Smooth muscle cell (in vitro differentiated cells): ENCODE measurements at regions not wholly inside any gene's neighbourhood (a gene's known extent, or its start where the extent isn't known, plus 50 kb on each side); places are given as distances from the start of the nearest gene placed in this dataset.

ENCODE experiments used
- DNase-seq: peaks from one replicate; lab custom pipeline; 2025; ENCODE audit not compliant: unreplicated experiment; lab: John Stamatoyannopoulos, UW
- H2AFZ ChIP-seq: fragments of 200-600 bp; sonication (generic); 2 replicates; pipeline ENCODE4 v1.6.0; 2016; ENCODE audit warnings: antibody characterized with exemption, low read depth, mild to moderate bottlenecking
- H3F3A ChIP-seq: fragments of 200-600 bp; sonication (generic); 2 replicates; pipeline ENCODE4 v1.6.0; 2017; ENCODE audit warnings: antibody characterized with exemption, low read depth
- H3K27ac ChIP-seq: fragments of 200-600 bp; sonication (generic); 2 replicates; pipeline ENCODE4 v1.5.1; 2016; ENCODE audit warnings: low read depth, mild to moderate bottlenecking
- H3K27me3 ChIP-seq: fragments of 200-600 bp; sonication (generic); 2 replicates; pipeline ENCODE4 v1.6.1; 2016; ENCODE audit warnings: low read depth, mild to moderate bottlenecking
- H3K36me3 ChIP-seq: fragments of 200-600 bp; sonication (generic); 2 replicates; pipeline ENCODE4 v1.5.1; 2016; ENCODE audit warnings: low read depth
- H3K4me1 ChIP-seq: fragments of 200-600 bp; sonication (generic); 2 replicates; pipeline ENCODE4 v1.5.1; 2016; ENCODE audit warnings: low read depth
- H3K4me2 ChIP-seq: fragments of 200-600 bp; sonication (generic); 2 replicates; pipeline ENCODE4 v1.6.0; 2016; ENCODE audit warnings: mild to moderate bottlenecking
- H3K4me3 ChIP-seq: fragments of 200-600 bp; sonication (generic); 2 replicates; pipeline ENCODE4 v1.5.1; 2016; ENCODE audit warnings: mild to moderate bottlenecking
- H3K79me2 ChIP-seq: fragments of 200-600 bp; sonication (generic); 2 replicates; pipeline ENCODE4 v1.6.0; 2016; ENCODE audit warnings: low read depth, mild to moderate bottlenecking
- H3K9ac ChIP-seq: fragments of 200-600 bp; sonication (generic); 2 replicates; pipeline ENCODE4 v1.6.0; 2016; ENCODE audit warnings: low read depth
- H3K9me3 ChIP-seq: fragments of 200-600 bp; sonication (generic); replicated peaks from 2 replicates; pipeline ENCODE4 v1.5.1; 2016; ENCODE audit warnings: low read depth
- H4K20me1 ChIP-seq: fragments of 200-600 bp; sonication (generic); 2 replicates; pipeline ENCODE4 v1.6.0; 2016; ENCODE audit warnings: low read depth
- CTCF ChIP-seq: fragments of 200-600 bp; sonication (generic); IDR thresholded peaks from 2 replicates; pipeline ENCODE4 v1.5.1; 2017; ENCODE audit warnings: borderline replicate concordance, mild to moderate bottlenecking, antibody characterized with exemption; ENCODE audit not compliant: insufficient read depth, poor library complexity, severe bottlenecking
- WGBS: methylation state at CpG from one replicate; pipeline ENCODE4 v1.1.7; 2016; ENCODE audit warnings: low lambda C conversion rate; 5-methylcytosine and 5-hydroxymethylcytosine counted together

- TF ChIP-seq CTCF: no peak
- H3K27ac ChIP-seq: peak overlapping the region; percentile 57
- H3K4me2 ChIP-seq: peak overlapping the region; percentile 26
- H2AFZ ChIP-seq: no peak overlapping the region
- H3K79me2 ChIP-seq: no peaks in the 10 kb centered on the region
- DNase-seq: no peak
- peaks cover 9% of the 10 kb centered on the region for H3F3A ChIP-seq
- peaks cover 7% of the 10 kb centered on the region for H3K4me1 ChIP-seq
- no peaks in the 10 kb centered on the region for H3K27me3 ChIP-seq
- no peaks in the 10 kb centered on the region for H3K9me3 ChIP-seq
- H3K9ac ChIP-seq: no peak overlapping the region
- H3K4me3 ChIP-seq: no peak overlapping the region
- no peaks in the 10 kb centered on the region for H3K36me3 ChIP-seq
- no peaks in the 10 kb centered on the region for H4K20me1 ChIP-seq
These were observed 194.6 kb upstream of the KIF2A start for GRCh38 chr5:62111428-62111827.

GRCh38 chr5:62112689-62113228, 193.2 kb upstream of the KIF2A start:
- Histone ChIP-seq H3K4me1 (peaks cover 7% of the 10 kb centered on the region), H3K79me2 (no peaks in the 10 kb centered on the region), H3K9me3 (no peaks in the 10 kb centered on the region), H3K9ac (no peak overlapping the region), H3K27me3 (no peaks in the 10 kb centered on the region), H3F3A (peaks cover 9% of the 10 kb centered on the region), H3K27ac (peak overlapping the region; percentile 57), H3K4me2 (no peak overlapping the region), H2AFZ (no peak overlapping the region), H3K36me3 (no peaks in the 10 kb centered on the region), H4K20me1 (no peaks in the 10 kb centered on the region), H3K4me3 (no peak overlapping the region)
- WGBS: 13% methylated on average over 2 of the region's 2 CpGs
- no peak for DNase-seq
- TF ChIP-seq CTCF: no peak

- Histone ChIP-seq H3K27ac (no peak overlapping the region), H2AFZ (no peak overlapping the region), H3K4me3 (no peak overlapping the region), H3K4me1 (peaks cover 7% of the 10 kb centered on the region), H3K9ac (no peak overlapping the region), H3K4me2 (peak overlapping the region; percentile 3), H4K20me1 (no peaks in the 10 kb centered on the region), H3K27me3 (no peaks in the 10 kb centered on the region), H3K9me3 (no peaks in the 10 kb centered on the region), H3K36me3 (no peaks in the 10 kb centered on the region), H3K79me2 (no peaks in the 10 kb centered on the region), H3F3A (peaks cover 9% of the 10 kb centered on the region)
- no peak for DNase-seq
- TF ChIP-seq CTCF: no peak
- 35% methylated on average over 2 of the region's 2 CpGs for WGBS
These were observed 191.0 kb upstream of the KIF2A start for GRCh38 chr5:62115014-62115413.

GRCh38 chr5:62124266-62124665, 181.7 kb upstream of the KIF2A start:
- no peak for TF ChIP-seq CTCF
- no peak overlapping the region for H3K27ac ChIP-seq
- 85% methylated on average over 6 of the region's 6 CpGs for WGBS
- H3K27me3 ChIP-seq: no peaks in the 10 kb centered on the region
- H3K9me3 ChIP-seq: no peaks in the 10 kb centered on the region
- no peaks in the 10 kb centered on the region for H3K36me3 ChIP-seq
- no peaks in the 10 kb centered on the region for H3K79me2 ChIP-seq
- no peak overlapping the region for H2AFZ ChIP-seq
- DNase-seq: no peak
- no peaks in the 10 kb centered on the region for H3F3A ChIP-seq
- no peak overlapping the region for H3K4me3 ChIP-seq
- H3K9ac ChIP-seq: no peak overlapping the region
- H4K20me1 ChIP-seq: no peaks in the 10 kb centered on the region
- H3K4me1 ChIP-seq: no peaks in the 10 kb centered on the region
- H3K4me2 ChIP-seq: no peak overlapping the region
